IMR-90 (cell line): ENCODE measurements at regions not wholly inside any gene's neighbourhood (a gene's known extent, or its start where the extent isn't known, plus 50 kb on each side); places are given as distances from the start of the nearest gene placed in this dataset.

Source experiments
- CHD1 ChIP-seq: IDR thresholded peaks from 2 replicates; pipeline ENCODE4 v1.6.1; 2012; ENCODE audit warnings: low read depth, low read length, improper control_type of control experiment
- CTCF ChIP-seq: conservative IDR thresholded peaks from 2 replicates; pipeline ENCODE4 v1.5.1; 2012; ENCODE audit warnings: mild to moderate bottlenecking, low read depth, low read length, improper control_type of control experiment
- FOS ChIP-seq: fragments of 150-350 bp; IDR thresholded peaks from 2 replicates; pipeline ENCODE4 v1.6.1; 2016; ENCODE audit warnings: low read depth, low read length
- POLR2A ChIP-seq: IDR thresholded peaks from 2 replicates; pipeline ENCODE4 v1.6.1; 2012; ENCODE audit warnings: mild to moderate bottlenecking, low read depth, low read length
- RAD21 ChIP-seq: IDR thresholded peaks from 2 replicates; pipeline ENCODE4 v1.6.1; 2012; ENCODE audit warnings: low read length, improper control_type of control experiment
- SMC3 ChIP-seq: fragments of 150-350 bp; IDR thresholded peaks from 2 replicates; pipeline ENCODE4 v1.6.1; 2016; ENCODE audit warnings: low read depth, mild to moderate bottlenecking, antibody characterized with exemption, low read length, moderate library complexity
- USF2 ChIP-seq: fragments of 150-350 bp; IDR thresholded peaks from 2 replicates; pipeline ENCODE4 v1.6.1; 2017; ENCODE audit warnings: mild to moderate bottlenecking, antibody characterized with exemption, low read length, low read depth

GRCh38 chrX:109914114-109914849, 88.6 kb upstream of the TMEM164 start:
- no peak for TF ChIP-seq CTCF
- TF ChIP-seq FOS: no peak
- TF ChIP-seq USF2: no peak
- TF ChIP-seq CHD1: no peak
- TF ChIP-seq RAD21: no peak
- TF ChIP-seq SMC3: no peak
- TF ChIP-seq POLR2A: no peak
